Upper lobe of right lung (tissue), 1 donor: ENCODE measurements at regions not wholly inside any gene's neighbourhood (a gene's known extent, or its start where the extent isn't known, plus 50 kb on each side); places are given as distances from the start of the nearest gene placed in this dataset.

ENCODE experiments used
- ATAC-seq: fragments of 200-7000 bp; cut with Tn5 transposase; one replicate; pipeline ENCODE4 v1.9.1; 2020; ENCODE audit warnings: mild to moderate bottlenecking, moderate library complexity
- DNase-seq: peaks from one replicate; pipeline ENCODE4 v3.0.0-alpha.2; 2020
- H3K27ac ChIP-seq: fragments of 200-600 bp; one replicate; pipeline ENCODE4 v1.8.0; 2022
- H3K27me3 ChIP-seq: fragments of 200-600 bp; one replicate; pipeline ENCODE4 v1.8.0; 2022; ENCODE audit warnings: mild to moderate bottlenecking
- H3K36me3 ChIP-seq: fragments of 200-600 bp; one replicate; pipeline ENCODE4 v1.8.0; 2022
- H3K4me1 ChIP-seq: fragments of 200-600 bp; one replicate; pipeline ENCODE4 v1.8.0; 2022
- H3K4me3 ChIP-seq: fragments of 200-600 bp; one replicate; pipeline ENCODE4 v1.8.0; 2022; ENCODE audit warnings: mild to moderate bottlenecking
- H3K9me3 ChIP-seq: fragments of 200-600 bp; one replicate; pipeline ENCODE4 v1.8.0; 2022
- intact Hi-C: fragments of 100-400 bp; cut with DNase I; formaldehyde crosslinking; loops from one replicate; pipeline ENCODE4 v1.11.0; 2022
- TF ChIP-seq, protein P1 (sequence below): fragments of 200-600 bp; IDR thresholded peaks from one replicate; pipeline ENCODE4 v1.8.0; 2022; ENCODE audit warnings: antibody characterized with exemption
- donor health status: DM: no; HTN: yes; CAD: no; lungs with severe emphysema.

DNA sequence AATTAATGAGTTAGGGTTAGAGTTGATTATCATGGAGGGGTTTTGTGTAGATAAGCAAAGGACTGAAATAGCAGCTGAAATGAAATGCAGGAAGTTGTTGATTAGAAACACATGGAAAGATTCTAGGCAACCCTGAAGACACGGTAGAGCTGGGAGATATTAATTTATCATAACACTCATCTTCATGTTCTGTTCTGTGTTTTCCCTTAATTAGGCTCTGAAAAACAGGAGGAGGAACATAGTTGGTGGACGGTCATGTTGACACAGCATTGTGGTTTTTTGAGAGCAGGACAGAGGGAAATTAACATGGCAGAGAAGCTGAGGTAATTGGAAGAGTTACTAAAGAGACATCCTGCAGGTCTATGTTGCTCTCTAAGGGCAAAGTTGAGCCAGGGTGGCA lies 138.8 kb upstream of the UBASH3B start:
- Histone ChIP-seq H3K27me3 (no peaks in the 10 kb centered on the region), H3K4me3 (no peak overlapping the region), H3K27ac (no peak overlapping the region), H3K4me1 (no peaks in the 10 kb centered on the region), H3K9me3 (no peaks in the 10 kb centered on the region), H3K36me3 (no peaks in the 10 kb centered on the region)
- intact Hi-C loops = no loop called here
- ATAC-seq (no peak), DNase-seq (no peak)
- TF ChIP-seq, protein P1, sequence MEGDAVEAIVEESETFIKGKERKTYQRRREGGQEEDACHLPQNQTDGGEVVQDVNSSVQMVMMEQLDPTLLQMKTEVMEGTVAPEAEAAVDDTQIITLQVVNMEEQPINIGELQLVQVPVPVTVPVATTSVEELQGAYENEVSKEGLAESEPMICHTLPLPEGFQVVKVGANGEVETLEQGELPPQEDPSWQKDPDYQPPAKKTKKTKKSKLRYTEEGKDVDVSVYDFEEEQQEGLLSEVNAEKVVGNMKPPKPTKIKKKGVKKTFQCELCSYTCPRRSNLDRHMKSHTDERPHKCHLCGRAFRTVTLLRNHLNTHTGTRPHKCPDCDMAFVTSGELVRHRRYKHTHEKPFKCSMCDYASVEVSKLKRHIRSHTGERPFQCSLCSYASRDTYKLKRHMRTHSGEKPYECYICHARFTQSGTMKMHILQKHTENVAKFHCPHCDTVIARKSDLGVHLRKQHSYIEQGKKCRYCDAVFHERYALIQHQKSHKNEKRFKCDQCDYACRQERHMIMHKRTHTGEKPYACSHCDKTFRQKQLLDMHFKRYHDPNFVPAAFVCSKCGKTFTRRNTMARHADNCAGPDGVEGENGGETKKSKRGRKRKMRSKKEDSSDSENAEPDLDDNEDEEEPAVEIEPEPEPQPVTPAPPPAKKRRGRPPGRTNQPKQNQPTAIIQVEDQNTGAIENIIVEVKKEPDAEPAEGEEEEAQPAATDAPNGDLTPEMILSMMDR = no peak

DNA sequence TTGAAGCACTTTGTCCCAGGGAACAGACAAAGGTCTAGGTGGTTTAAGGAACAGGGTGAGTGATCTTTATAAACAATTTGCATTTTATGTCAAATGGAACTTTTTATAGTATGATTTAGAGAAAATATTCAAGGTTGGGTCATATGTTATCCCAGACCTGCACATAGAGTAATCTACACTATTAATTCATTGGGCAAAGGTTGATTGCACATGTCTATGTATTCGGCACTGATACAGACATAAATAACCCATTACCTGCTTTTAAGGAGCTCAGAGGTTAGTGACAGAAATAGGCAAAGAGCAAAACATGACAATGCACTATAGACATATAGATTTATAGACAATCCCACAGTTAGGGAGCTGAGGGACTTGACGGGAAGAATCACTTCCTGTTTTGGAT lies 141.5 kb upstream of the UBASH3B start:
- Histone ChIP-seq H3K27ac (no peak overlapping the region), H3K4me1 (no peaks in the 10 kb centered on the region), H3K9me3 (no peaks in the 10 kb centered on the region), H3K36me3 (no peaks in the 10 kb centered on the region), H3K27me3 (no peaks in the 10 kb centered on the region), H3K4me3 (no peak overlapping the region)
- DNase-seq = no peak
- ATAC-seq = no peak
- intact Hi-C loops = no loop called here
- TF ChIP-seq, protein P1 = no peak

DNA sequence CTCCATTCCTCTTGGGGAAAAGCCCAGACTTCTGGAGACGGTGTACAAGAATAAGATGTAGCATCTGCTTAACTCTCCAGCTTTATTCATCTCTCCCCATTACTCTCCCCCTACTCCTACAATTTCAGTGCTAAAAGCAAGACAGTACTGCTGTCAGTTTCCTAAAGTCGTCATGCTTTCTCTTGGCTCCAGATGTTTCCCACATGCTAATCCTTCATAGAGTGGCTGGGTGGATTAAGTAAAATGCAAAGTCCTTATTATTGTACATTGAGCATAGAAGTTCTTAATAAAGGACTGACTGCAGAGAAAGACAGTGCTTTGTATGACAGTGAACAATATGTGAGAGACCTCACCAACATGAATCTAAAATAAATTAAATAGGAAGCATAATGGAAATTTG lies 142.2 kb upstream of the UBASH3B start:
- Histone ChIP-seq H3K36me3 (no peaks in the 10 kb centered on the region), H3K4me1 (no peaks in the 10 kb centered on the region), H3K27me3 (no peaks in the 10 kb centered on the region), H3K27ac (no peak overlapping the region), H3K4me3 (no peak overlapping the region), H3K9me3 (no peaks in the 10 kb centered on the region)
- intact Hi-C loops = no loop called here
- TF ChIP-seq, protein P1 = no peak
- no peak for ATAC-seq
- no peak for DNase-seq

DNA sequence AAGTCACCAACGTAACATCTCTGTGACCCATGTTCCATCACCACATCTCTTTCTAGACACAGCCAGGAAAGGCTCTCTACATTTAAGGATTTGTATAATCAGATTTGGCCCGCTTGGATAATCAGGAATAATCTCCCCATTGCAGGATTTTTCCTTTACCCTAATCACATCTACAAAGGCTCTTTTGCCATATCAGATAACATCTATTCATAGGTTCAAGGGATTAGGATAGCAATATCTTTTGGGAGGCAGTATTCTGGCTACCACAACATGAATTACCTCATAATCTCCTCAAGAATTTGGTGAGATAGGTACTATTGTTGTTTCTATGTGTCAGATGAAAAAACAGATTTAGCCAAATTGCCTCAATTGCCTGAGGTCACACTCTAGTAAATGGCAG lies 142.8 kb upstream of the UBASH3B start:
- Histone ChIP-seq H3K4me1 (no peaks in the 10 kb centered on the region), H3K36me3 (no peaks in the 10 kb centered on the region), H3K27ac (no peak overlapping the region), H3K27me3 (no peaks in the 10 kb centered on the region), H3K4me3 (no peak overlapping the region), H3K9me3 (no peaks in the 10 kb centered on the region)
- DNase-seq = no peak
- TF ChIP-seq, protein P1 = no peak
- no peak for ATAC-seq
- intact Hi-C loops = no loop called here

DNA sequence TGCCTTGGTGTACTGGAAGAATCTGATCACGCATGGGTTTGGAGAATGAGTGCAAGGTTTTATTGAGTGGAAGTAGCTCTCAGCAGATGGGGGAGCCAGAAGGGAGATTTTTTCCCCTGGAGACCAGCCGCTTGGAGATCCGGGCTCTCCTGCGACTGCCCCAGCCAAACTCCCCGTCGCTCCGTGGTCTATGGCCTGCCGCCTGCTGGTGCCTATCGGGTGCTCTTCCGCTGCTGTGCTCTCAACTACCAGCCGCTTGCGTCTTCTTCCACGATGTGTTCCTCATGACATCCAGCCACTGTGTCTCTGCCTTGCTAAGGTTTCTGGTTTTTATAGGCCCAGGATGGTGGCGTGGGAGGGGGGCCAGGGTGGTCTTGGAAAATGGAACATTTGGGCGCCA lies 145.6 kb upstream of the UBASH3B start:
- H3K4me3 ChIP-seq = no peak overlapping the region
- peaks cover 4% of the 10 kb centered on the region for H3K27me3 ChIP-seq
- no peaks in the 10 kb centered on the region for H3K36me3 ChIP-seq
- no peak for ATAC-seq
- TF ChIP-seq, protein P1 = no peak
- intact Hi-C loops = loop anchor here (5.0 kb wide), 1 partner anchor 293 kb away; no protein-coding TSS in a partner anchor
- no peak for DNase-seq
- no peaks in the 10 kb centered on the region for H3K4me1 ChIP-seq
- no peaks in the 10 kb centered on the region for H3K9me3 ChIP-seq
- no peak overlapping the region for H3K27ac ChIP-seq

DNA sequence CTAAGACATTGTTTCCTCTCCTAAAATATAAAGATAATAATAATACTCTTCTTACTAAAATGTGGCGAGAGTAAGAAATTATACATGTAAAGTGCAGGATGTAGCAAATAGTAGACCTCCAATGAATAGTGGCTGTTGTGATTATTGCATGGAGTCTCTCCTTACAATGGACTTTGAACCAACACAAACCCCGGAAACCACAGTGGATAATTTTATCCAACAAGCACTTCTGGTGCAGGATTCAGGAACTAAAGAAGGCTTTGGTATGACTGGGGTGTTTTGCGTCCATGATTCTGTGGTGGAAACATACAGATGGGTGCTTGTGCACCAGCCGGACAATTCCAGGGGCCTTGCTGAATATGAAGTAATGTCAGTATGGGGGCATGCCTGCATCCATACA lies 146.4 kb upstream of the UBASH3B start:
- intact Hi-C loops = loop anchor here (5.0 kb wide), 1 partner anchor 292 kb away; no protein-coding TSS in a partner anchor
- no peaks in the 10 kb centered on the region for H3K9me3 ChIP-seq
- H3K4me1 ChIP-seq = no peaks in the 10 kb centered on the region
- ATAC-seq (no peak), DNase-seq (no peak)
- TF ChIP-seq, protein P1 = no peak
- H3K36me3 ChIP-seq = no peaks in the 10 kb centered on the region
- H3K27me3 ChIP-seq = peaks cover 4% of the 10 kb centered on the region
- no peak overlapping the region for H3K27ac ChIP-seq
- no peak overlapping the region for H3K4me3 ChIP-seq
